ENCODE measurements at regions not wholly inside any gene's neighbourhood (a gene's known extent, or its start where the extent isn't known, plus 50 kb on each side); places are given as distances from the start of the nearest gene placed in this dataset.

- no peak for DNase-seq (ENCODE audit: low spot score)
These were observed 207.1 kb downstream of the UACA start for GRCh38 chr15:70556151-70556741.

GRCh38 chr15:70555713-70556112 is 207.6 kb downstream of the UACA start:
- DNase-seq (ENCODE audit: low spot score): no peak

GRCh38 chr15:70547846-70548487 is 215.4 kb downstream of the UACA start:
- DNase-seq (ENCODE audit: low spot score): no peak

- DNase-seq (ENCODE audit: low spot score): no peak
These were observed 217.8 kb downstream of the UACA start for GRCh38 chr15:70545526-70545925.

- DNase-seq (ENCODE audit: low spot score): no peak
These were observed 221.8 kb downstream of the UACA start for GRCh38 chr15:70541511-70541910.

GRCh38 chr15:70539912-70540530 is 223.3 kb downstream of the UACA start:
- DNase-seq (ENCODE audit: low spot score): no peak

GRCh38 chr15:70539409-70539808 is 223.9 kb downstream of the UACA start:
- DNase-seq (ENCODE audit: low spot score): no peak

GRCh38 chr15:70538278-70538677 is 225.1 kb downstream of the UACA start:
- DNase-seq (ENCODE audit: low spot score): no peak

GRCh38 chr15:70535955-70536338 is 227.4 kb downstream of the UACA start:
- DNase-seq (ENCODE audit: low spot score): no peak

- peak; percentile 47 for DNase-seq (ENCODE audit: low spot score)
These were observed 228.0 kb downstream of the UACA start for GRCh38 chr15:70535071-70535954.

- no peak for DNase-seq (ENCODE audit: low spot score)
These were observed 229.2 kb downstream of the UACA start for GRCh38 chr15:70533931-70534742.

GRCh38 chr15:70532531-70533186 is 230.7 kb downstream of the UACA start:
- no peak for DNase-seq (ENCODE audit: low spot score)

GRCh38 chr15:70531576-70531975 is 231.8 kb downstream of the UACA start:
- no peak for DNase-seq (ENCODE audit: low spot score)

- no peak for DNase-seq (ENCODE audit: low spot score)
These were observed 232.5 kb downstream of the UACA start for GRCh38 chr15:70530906-70531305.

GRCh38 chr15:70530503-70530902 is 232.9 kb downstream of the UACA start:
- no peak for DNase-seq (ENCODE audit: low spot score)

GRCh38 chr15:70530017-70530499 is 233.3 kb downstream of the UACA start:
- DNase-seq (ENCODE audit: low spot score): no peak

GRCh38 chr15:70528816-70529215 is 234.5 kb downstream of the UACA start:
- no peak for DNase-seq (ENCODE audit: low spot score)

GRCh38 chr15:70528270-70528706 is 235.1 kb downstream of the UACA start:
- peak; percentile 68 for DNase-seq (ENCODE audit: low spot score)

- DNase-seq (ENCODE audit: low spot score): no peak
These were observed 236.4 kb downstream of the UACA start for GRCh38 chr15:70526974-70527325.

GRCh38 chr15:70526221-70526973 is 237.0 kb downstream of the UACA start:
- peak; percentile 28 for DNase-seq (ENCODE audit: low spot score)

Data from CD4-positive, alpha-beta T cell treated with Interleukin-15 for 4 hours (primary cell).